OCI-M1 (cell line): ENCODE measurements at regions not wholly inside any gene's neighbourhood (a gene's known extent, or its start where the extent isn't known, plus 50 kb on each side); places are given as distances from the start of the nearest gene placed in this dataset.
"Not testable (repeated sequence)": the region's sequence is repeated elsewhere in the genome, so short reads cannot be mapped to it uniquely, and the experiment has no call there.

Experiments used
- DNase-seq: peaks from one replicate; lab custom pipeline; 2025; lab: John Stamatoyannopoulos, UW

GRCh38 chr13:42478531-42479156, 95.3 kb upstream of the TNFSF11 start:
- peak; percentile 19 for DNase-seq

GRCh38 chr13:42484386-42484785, 89.6 kb upstream of the TNFSF11 start:
- no peak for DNase-seq

- no peak for DNase-seq
Observed at GRCh38 chr13:42485272-42485671, 88.7 kb upstream of the TNFSF11 start.

- peak; percentile 82 for DNase-seq
Observed at GRCh38 chr13:42486711-42487198, 87.2 kb upstream of the TNFSF11 start.

- no peak for DNase-seq
Observed at GRCh38 chr13:42487221-42487620, 86.7 kb upstream of the TNFSF11 start.

- DNase-seq: no peak
Observed at GRCh38 chr13:42490676-42491075, 83.3 kb upstream of the TNFSF11 start.

- DNase-seq: no peak
Observed at GRCh38 chr13:42492372-42492920, 81.5 kb upstream of the TNFSF11 start.

- DNase-seq: no peak
Observed at GRCh38 chr13:42494157-42494556, 79.8 kb upstream of the TNFSF11 start.

- peak; percentile 62 for DNase-seq
Observed at GRCh38 chr13:42495255-42495654, 78.7 kb upstream of the TNFSF11 start.

GRCh38 chr13:42495751-42496150, 78.2 kb upstream of the TNFSF11 start:
- no peak for DNase-seq

- not testable (repeated sequence) for DNase-seq
Observed at GRCh38 chr13:42496926-42497554, 76.9 kb upstream of the TNFSF11 start.

GRCh38 chr13:42497798-42498197, 76.2 kb upstream of the TNFSF11 start:
- peak; percentile 42 for DNase-seq

GRCh38 chr13:42498521-42498920, 75.4 kb upstream of the TNFSF11 start:
- DNase-seq: no peak
